Esophagus muscularis mucosa (tissue), 3 donors: ENCODE measurements at regions not wholly inside any gene's neighbourhood (a gene's known extent, or its start where the extent isn't known, plus 50 kb on each side); places are given as distances from the start of the nearest gene placed in this dataset.

Experiments used
- CTCF ChIP-seq, 3 experiments: fragments of 200-600 bp in 2 of 3; fragments of 450-650 bp in 1 of 3; sonication (generic) in 2 of 3; IDR thresholded peaks; one replicate each; pipeline ENCODE4 v1.5.1; 2017 to 2019; ENCODE audit warnings: antibody characterized with exemption in 3 of 3, mild to moderate bottlenecking in 2 of 3, moderate library complexity in 1 of 3
- POLR2A ChIP-seq: fragments of 450-650 bp; IDR thresholded peaks from one replicate; pipeline ENCODE4 v1.6.1; 2017; ENCODE audit warnings: antibody characterized with exemption, moderate library complexity, mild to moderate bottlenecking, low read depth
- POLR2AphosphoS5 ChIP-seq, 2 donors: sonication (generic); formaldehyde crosslinking; IDR thresholded peaks; one replicate each; pipeline ENCODE4 v1.6.1; 2017; ENCODE audit warnings: antibody characterized with exemption in 2 of 2

- TF ChIP-seq POLR2A (no peak), CTCF (IDR thresholded peaks at IDR 0.05) (no peak), POLR2AphosphoS5 (IDR thresholded peaks at IDR 0.05) (no peak)
Measured at GRCh38 chr10:90975096-90975495, 54.2 kb upstream of the ANKRD1 start.
